Adrenal gland (tissue), 9 donors: ENCODE measurements at regions not wholly inside any gene's neighbourhood (a gene's known extent, or its start where the extent isn't known, plus 50 kb on each side); places are given as distances from the start of the nearest gene placed in this dataset.

ENCODE experiments used
- DNase-seq, 7 donors: peaks; one replicate each; pipeline ENCODE4 v3.0.0-alpha.2; 2019 to 2020
- H3K27ac ChIP-seq, 5 donors: fragments of 200-600 bp; sonication (generic) in 4 of 5; 1 replicate in 3 of 5; 2 replicates in 2 of 5; pipeline versions ENCODE4 v1.5.1 to v1.8.0; 2016 to 2020; ENCODE audit warnings: mild to moderate bottlenecking in 1 of 5
- H3K27me3 ChIP-seq: fragments of 200-600 bp; 2 replicates; pipeline ENCODE4 v1.8.0; 2021
- H3K36me3 ChIP-seq, 2 donors: fragments of 200-600 bp; replicated peaks in 1 of 2; 1 replicate in 1 of 2; 2 replicates in 1 of 2; pipeline versions ENCODE4 v1.5.1 to v1.8.0; 2018 to 2022
- H3K4me1 ChIP-seq, 2 donors: fragments of 200-600 bp; replicated peaks in 1 of 2; 1 replicate in 1 of 2; 2 replicates in 1 of 2; pipeline versions ENCODE4 v1.5.1 to v1.8.0; 2018 to 2021
- H3K4me3 ChIP-seq, 4 donors: fragments of 200-600 bp; sonication (generic) in 3 of 4; one replicate each; pipeline ENCODE4 v1.5.1; 2016 to 2018
- H3K9me3 ChIP-seq, 3 donors: fragments of 200-600 bp; sonication (generic) in 1 of 3; replicated peaks in 1 of 3; 1 replicate in 2 of 3; 2 replicates in 1 of 3; pipeline versions ENCODE4 v1.5.1 to v1.8.0; 2016 to 2021
- POLR2A ChIP-seq, 2 donors: fragments of 450-650 bp; IDR thresholded peaks; one replicate each; pipeline ENCODE4 v1.6.1; 2017; ENCODE audit warnings: antibody characterized with exemption in 2 of 2, mild to moderate bottlenecking in 2 of 2, moderate library complexity in 1 of 2
- WGBS, 4 donors: extraction: QIAGEN DNeasy Blood & Tissue Kit in 2 of 4; methylation state at CpG; one replicate each; pipeline versions ENCODE4 v1.1.5 to v1.1.7; 2013 to 2017; 5-methylcytosine and 5-hydroxymethylcytosine counted together
- intact Hi-C, 2 donors: fragments of 100-400 bp; cut with DNase I; formaldehyde crosslinking; loops; one replicate each; pipeline versions ENCODE4 v1.14.1 to v1.15.0; 2022 to 2023
- TF ChIP-seq, protein P1 (sequence below), 6 experiments: fragments of 450-650 bp in 4 of 6; fragments of 200-600 bp in 2 of 6; sonication (generic) in 1 of 6; IDR thresholded peaks; 1 replicate in 5 of 6; 2 replicates in 1 of 6; pipeline versions ENCODE4 v1.5.1 to v1.8.0; 2016 to 2021; ENCODE audit warnings: antibody characterized with exemption in 6 of 6, mild to moderate bottlenecking in 2 of 6, moderate library complexity in 1 of 6
- donor health status: healthy with polysubstance abuse.
- donor health status: Bipolar disorder and iron deficiency.
- donor health status: DM: yes; HTN: yes; CAD: no.
- donor health status: DM: no; HTN: no; CAD: no.
- donor health status: DM: no; HTN: no; CAD: no.

DNA sequence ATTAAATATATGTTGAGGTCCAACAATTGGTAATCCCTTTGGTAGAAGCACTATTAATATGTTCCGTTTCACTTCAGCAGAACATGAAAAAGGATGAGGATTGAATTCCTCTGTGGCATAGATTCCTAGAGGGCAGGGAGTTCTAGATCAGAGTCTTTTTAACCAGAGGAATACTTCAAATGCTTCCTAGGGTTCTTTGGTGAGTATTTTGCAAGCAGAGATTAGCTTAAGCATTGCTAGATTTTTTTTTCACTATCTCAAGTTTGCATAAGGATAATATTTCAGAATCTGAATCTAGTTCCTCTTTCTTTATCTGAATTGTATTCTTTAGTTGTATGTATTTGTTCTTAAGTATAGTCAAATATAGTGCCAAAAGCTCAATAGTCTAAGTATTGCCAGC, 116.6 kb upstream of the ADAMTSL1 start:
- TF ChIP-seq, protein P1, sequence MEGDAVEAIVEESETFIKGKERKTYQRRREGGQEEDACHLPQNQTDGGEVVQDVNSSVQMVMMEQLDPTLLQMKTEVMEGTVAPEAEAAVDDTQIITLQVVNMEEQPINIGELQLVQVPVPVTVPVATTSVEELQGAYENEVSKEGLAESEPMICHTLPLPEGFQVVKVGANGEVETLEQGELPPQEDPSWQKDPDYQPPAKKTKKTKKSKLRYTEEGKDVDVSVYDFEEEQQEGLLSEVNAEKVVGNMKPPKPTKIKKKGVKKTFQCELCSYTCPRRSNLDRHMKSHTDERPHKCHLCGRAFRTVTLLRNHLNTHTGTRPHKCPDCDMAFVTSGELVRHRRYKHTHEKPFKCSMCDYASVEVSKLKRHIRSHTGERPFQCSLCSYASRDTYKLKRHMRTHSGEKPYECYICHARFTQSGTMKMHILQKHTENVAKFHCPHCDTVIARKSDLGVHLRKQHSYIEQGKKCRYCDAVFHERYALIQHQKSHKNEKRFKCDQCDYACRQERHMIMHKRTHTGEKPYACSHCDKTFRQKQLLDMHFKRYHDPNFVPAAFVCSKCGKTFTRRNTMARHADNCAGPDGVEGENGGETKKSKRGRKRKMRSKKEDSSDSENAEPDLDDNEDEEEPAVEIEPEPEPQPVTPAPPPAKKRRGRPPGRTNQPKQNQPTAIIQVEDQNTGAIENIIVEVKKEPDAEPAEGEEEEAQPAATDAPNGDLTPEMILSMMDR (IDR thresholded peaks at IDR 0.05): no peak
- TF ChIP-seq POLR2A (IDR thresholded peaks at IDR 0.05): no peak
- no peak for DNase-seq
- intact Hi-C loops: no loop called here
- no peaks in the 10 kb centered on the region for H3K4me1 ChIP-seq
- H3K9me3 ChIP-seq: no peaks in the 10 kb centered on the region
- H3K27ac ChIP-seq: no peak overlapping the region
- no peaks in the 10 kb centered on the region for H3K27me3 ChIP-seq
- H3K36me3 ChIP-seq: no peaks in the 10 kb centered on the region
- 89 to 96% (median 95%) methylated on average over 1 of the region's 1 CpG for WGBS, 4 donors
- H3K4me3 ChIP-seq: no peak overlapping the region

DNA sequence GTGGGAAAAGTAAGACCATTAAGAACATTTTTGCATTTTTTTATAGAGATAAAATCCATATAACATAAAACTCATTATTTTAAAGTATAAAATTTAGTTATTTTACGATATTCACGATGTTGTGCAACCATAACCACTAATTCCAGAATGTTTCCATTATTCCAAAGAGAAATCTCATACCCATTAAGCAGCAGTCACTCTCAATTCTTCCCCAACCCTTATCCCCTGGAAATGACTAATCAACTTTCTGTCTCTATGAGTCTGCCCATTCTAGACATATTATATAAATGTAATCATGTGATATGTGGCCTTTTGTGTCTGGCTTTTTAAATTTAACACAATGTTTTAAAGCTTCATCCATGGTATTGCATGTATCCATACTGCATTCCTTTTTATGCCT, 115.6 kb upstream of the ADAMTSL1 start:
- no peak for TF ChIP-seq POLR2A (IDR thresholded peaks at IDR 0.05)
- TF ChIP-seq, protein P1 (IDR thresholded peaks at IDR 0.05): no peak
- no peaks in the 10 kb centered on the region for H3K27me3 ChIP-seq
- WGBS, 4 donors: 91 to 95% (median 93%) methylated on average over 2 of the region's 2 CpGs
- H3K27ac ChIP-seq: no peak overlapping the region
- intact Hi-C loops: no loop called here
- no peak overlapping the region for H3K4me3 ChIP-seq
- no peaks in the 10 kb centered on the region for H3K9me3 ChIP-seq
- no peak for DNase-seq
- H3K36me3 ChIP-seq: no peaks in the 10 kb centered on the region
- H3K4me1 ChIP-seq: no peaks in the 10 kb centered on the region

DNA sequence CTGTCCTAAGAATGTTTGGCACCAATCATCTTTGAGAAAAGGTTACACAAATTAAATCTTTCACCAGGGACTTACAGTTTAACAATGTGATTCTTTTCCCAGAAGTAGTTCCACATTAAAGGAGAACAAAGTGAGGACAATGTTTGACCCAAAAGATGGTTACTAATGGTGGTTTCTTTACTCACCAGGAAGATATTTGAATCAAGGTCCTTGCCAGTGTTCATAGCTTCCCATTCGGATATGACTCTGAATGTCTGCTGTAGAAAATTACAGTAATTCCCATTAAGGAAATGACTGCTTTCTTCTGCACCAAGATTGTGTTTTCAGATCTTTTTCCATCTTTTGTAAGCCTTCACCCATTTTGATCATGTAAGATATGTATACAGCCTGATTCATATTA, 114.6 kb upstream of the ADAMTSL1 start:
- 35 to 55% (median 45%) methylated on average over 1 of the region's 1 CpG for WGBS, 4 donors
- H3K4me1 ChIP-seq: no peaks in the 10 kb centered on the region
- H3K9me3 ChIP-seq: no peaks in the 10 kb centered on the region
- H3K27me3 ChIP-seq: no peaks in the 10 kb centered on the region
- DNase-seq: no peak
- TF ChIP-seq, protein P1 (IDR thresholded peaks at IDR 0.05): no peak
- TF ChIP-seq POLR2A (IDR thresholded peaks at IDR 0.05): no peak
- no peak overlapping the region for H3K27ac ChIP-seq
- no peaks in the 10 kb centered on the region for H3K36me3 ChIP-seq
- no peak overlapping the region for H3K4me3 ChIP-seq
- intact Hi-C loops: no loop called here

DNA sequence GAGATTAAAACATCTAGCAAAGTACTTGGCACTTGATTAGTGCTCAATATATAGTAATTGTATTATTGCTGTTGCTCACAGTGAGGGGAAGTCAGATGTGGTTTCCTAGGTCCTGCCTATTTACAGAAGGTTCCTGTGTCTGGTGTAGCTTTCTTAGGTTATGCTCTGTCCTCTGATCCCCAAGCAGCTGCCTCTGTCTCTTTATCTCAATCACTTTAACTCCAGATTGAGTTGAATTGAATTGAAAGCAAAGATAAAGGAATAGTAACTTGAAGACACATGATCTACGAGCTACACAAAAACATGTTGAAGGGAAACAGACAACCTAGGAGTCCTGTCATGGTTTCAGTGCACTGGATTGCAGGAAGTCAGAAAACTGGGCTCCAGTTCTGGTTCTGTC, 113.9 kb upstream of the ADAMTSL1 start:
- Histone ChIP-seq H3K4me1 (no peaks in the 10 kb centered on the region), H3K36me3 (no peaks in the 10 kb centered on the region), H3K4me3 (no peak overlapping the region), H3K9me3 (no peaks in the 10 kb centered on the region), H3K27me3 (no peaks in the 10 kb centered on the region), H3K27ac (no peak overlapping the region)
- intact Hi-C loops: no loop called here
- WGBS, 4 donors: 72 to 88% (median 78%) methylated on average over 1 of the region's 1 CpG
- TF ChIP-seq, protein P1 (IDR thresholded peaks at IDR 0.05): no peak
- DNase-seq: no peak
